Astrocyte (in vitro differentiated cells and primary cell): ENCODE measurements at regions not wholly inside any gene's neighbourhood (a gene's known extent, or its start where the extent isn't known, plus 50 kb on each side); places are given as distances from the start of the nearest gene placed in this dataset.

Experiments
- EZH2 ChIP-seq: IDR thresholded peaks from 2 replicates; pipeline ENCODE4 v1.6.1; 2012; ENCODE audit warnings: mild to moderate bottlenecking, low read length, inconsistent platforms; ENCODE audit not compliant: insufficient read depth
- TF ChIP-seq, protein P1 (sequence below): IDR thresholded peaks from 2 replicates; pipeline ENCODE4 v1.5.1; 2011; ENCODE audit warnings: low read depth, mild to moderate bottlenecking, inconsistent platforms, low read length, moderate library complexity; ENCODE audit not compliant: insufficient read depth

DNA sequence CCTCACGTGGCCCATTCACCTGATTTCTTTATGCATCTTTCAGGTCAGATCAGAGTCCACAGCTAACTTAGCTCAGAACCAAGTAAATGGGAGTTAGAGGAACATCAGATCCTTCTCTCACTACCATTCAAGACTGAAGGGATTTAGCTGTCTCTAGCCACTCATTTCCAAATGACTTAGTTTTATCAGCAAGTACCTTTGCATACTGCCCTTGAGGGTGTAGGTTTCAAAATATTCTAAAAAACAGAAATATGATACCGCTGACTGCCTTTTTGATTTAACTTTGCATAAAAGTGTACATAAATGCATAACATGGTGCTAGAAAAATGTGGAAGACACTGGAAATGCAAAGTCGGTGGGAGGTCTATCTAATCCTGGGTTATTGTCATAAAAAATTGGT, 500.6 kb upstream of the CHORDC1 start:
- TF ChIP-seq, protein P1, sequence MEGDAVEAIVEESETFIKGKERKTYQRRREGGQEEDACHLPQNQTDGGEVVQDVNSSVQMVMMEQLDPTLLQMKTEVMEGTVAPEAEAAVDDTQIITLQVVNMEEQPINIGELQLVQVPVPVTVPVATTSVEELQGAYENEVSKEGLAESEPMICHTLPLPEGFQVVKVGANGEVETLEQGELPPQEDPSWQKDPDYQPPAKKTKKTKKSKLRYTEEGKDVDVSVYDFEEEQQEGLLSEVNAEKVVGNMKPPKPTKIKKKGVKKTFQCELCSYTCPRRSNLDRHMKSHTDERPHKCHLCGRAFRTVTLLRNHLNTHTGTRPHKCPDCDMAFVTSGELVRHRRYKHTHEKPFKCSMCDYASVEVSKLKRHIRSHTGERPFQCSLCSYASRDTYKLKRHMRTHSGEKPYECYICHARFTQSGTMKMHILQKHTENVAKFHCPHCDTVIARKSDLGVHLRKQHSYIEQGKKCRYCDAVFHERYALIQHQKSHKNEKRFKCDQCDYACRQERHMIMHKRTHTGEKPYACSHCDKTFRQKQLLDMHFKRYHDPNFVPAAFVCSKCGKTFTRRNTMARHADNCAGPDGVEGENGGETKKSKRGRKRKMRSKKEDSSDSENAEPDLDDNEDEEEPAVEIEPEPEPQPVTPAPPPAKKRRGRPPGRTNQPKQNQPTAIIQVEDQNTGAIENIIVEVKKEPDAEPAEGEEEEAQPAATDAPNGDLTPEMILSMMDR: no peak
- TF ChIP-seq EZH2: no peak
